Lower leg skin (tissue), 3 donors: ENCODE measurements at regions not wholly inside any gene's neighbourhood (a gene's known extent, or its start where the extent isn't known, plus 50 kb on each side); places are given as distances from the start of the nearest gene placed in this dataset.

Experiments
- POLR2A ChIP-seq, 2 donors: fragments of 450-650 bp; IDR thresholded peaks; one replicate each; pipeline ENCODE4 v1.6.1; 2016 to 2017; ENCODE audit warnings: antibody characterized with exemption in 2 of 2, mild to moderate bottlenecking in 1 of 2, moderate library complexity in 1 of 2
- TF ChIP-seq, protein P1 (sequence below), 3 donors: fragments of 450-650 bp; IDR thresholded peaks; one replicate each; pipeline ENCODE4 v1.5.1; 2016; ENCODE audit warnings: antibody characterized with exemption in 3 of 3, mild to moderate bottlenecking in 3 of 3, moderate library complexity in 2 of 3

DNA sequence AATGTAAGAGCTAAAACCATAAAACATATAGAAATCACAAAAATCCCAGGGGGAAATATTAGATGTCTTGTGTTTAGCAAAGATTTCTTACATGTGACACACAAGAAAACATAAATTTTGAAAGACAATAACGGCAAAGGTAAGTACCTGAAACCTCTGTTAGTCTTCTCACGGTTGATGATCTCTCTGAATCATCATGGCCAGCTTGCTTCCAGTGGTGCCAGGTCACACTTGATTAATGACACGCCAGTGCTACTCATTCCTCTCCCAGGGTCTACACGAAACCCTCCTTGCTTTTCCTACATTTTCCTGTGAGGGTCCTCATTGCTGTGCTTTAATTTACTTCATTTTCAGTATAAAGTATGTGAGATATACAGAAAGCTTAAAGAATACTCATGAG, 114.4 kb upstream of the PARP11 start:
- TF ChIP-seq, protein P1, sequence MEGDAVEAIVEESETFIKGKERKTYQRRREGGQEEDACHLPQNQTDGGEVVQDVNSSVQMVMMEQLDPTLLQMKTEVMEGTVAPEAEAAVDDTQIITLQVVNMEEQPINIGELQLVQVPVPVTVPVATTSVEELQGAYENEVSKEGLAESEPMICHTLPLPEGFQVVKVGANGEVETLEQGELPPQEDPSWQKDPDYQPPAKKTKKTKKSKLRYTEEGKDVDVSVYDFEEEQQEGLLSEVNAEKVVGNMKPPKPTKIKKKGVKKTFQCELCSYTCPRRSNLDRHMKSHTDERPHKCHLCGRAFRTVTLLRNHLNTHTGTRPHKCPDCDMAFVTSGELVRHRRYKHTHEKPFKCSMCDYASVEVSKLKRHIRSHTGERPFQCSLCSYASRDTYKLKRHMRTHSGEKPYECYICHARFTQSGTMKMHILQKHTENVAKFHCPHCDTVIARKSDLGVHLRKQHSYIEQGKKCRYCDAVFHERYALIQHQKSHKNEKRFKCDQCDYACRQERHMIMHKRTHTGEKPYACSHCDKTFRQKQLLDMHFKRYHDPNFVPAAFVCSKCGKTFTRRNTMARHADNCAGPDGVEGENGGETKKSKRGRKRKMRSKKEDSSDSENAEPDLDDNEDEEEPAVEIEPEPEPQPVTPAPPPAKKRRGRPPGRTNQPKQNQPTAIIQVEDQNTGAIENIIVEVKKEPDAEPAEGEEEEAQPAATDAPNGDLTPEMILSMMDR (IDR thresholded peaks at IDR 0.05) = no peak
- TF ChIP-seq POLR2A (IDR thresholded peaks at IDR 0.05) = no peak
